Fibroblast of mammary gland (primary cell): ENCODE measurements at regions not wholly inside any gene's neighbourhood (a gene's known extent, or its start where the extent isn't known, plus 50 kb on each side); places are given as distances from the start of the nearest gene placed in this dataset.
A peak's percentile ranks its signal among the peaks of the same experiment; 100 is the strongest.
"Not testable (repeated sequence)": the region's sequence is repeated elsewhere in the genome, so short reads cannot be mapped to it uniquely, and the experiment has no call there.

Experiments used
- DNase-seq: peaks from one replicate; pipeline ENCODE4 v3.0.0-alpha.2; 2010; ENCODE audit warnings: low read depth
- H3K4me3 ChIP-seq: 2 replicates; pipeline ENCODE4 v1.5.1; 2011; ENCODE audit warnings: low read depth, mild to moderate bottlenecking, low read length, moderate library complexity; ENCODE audit not compliant: control insufficient read depth
- TF ChIP-seq, protein P1 (sequence below): conservative IDR thresholded peaks from 2 replicates; pipeline ENCODE4 v1.5.1; 2011; ENCODE audit warnings: low read depth, low read length, inconsistent platforms; ENCODE audit not compliant: control insufficient read depth, insufficient read depth

DNA sequence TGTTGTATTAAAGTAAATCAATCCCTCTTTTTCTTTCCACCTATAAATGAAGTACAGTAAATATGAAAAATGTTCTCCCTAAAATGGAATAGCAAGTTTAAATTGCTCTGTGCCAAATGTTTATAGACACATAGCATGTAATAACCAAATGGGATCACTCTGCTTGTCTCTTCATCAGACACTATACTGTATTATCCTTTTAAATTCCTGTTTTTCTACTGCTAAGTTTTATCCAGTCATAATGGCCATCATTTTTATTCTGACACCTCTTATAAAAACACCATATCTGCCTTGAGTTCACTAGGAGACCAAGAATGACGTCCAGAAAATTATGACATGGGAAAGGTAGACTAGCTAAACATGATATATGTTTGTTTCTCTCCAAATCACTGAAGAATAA lies 252.8 kb downstream of the CAAP1 start:
- no peak overlapping the region for H3K4me3 ChIP-seq
- TF ChIP-seq, protein P1, sequence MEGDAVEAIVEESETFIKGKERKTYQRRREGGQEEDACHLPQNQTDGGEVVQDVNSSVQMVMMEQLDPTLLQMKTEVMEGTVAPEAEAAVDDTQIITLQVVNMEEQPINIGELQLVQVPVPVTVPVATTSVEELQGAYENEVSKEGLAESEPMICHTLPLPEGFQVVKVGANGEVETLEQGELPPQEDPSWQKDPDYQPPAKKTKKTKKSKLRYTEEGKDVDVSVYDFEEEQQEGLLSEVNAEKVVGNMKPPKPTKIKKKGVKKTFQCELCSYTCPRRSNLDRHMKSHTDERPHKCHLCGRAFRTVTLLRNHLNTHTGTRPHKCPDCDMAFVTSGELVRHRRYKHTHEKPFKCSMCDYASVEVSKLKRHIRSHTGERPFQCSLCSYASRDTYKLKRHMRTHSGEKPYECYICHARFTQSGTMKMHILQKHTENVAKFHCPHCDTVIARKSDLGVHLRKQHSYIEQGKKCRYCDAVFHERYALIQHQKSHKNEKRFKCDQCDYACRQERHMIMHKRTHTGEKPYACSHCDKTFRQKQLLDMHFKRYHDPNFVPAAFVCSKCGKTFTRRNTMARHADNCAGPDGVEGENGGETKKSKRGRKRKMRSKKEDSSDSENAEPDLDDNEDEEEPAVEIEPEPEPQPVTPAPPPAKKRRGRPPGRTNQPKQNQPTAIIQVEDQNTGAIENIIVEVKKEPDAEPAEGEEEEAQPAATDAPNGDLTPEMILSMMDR: no peak
- no peak for DNase-seq

- DNase-seq: no peak
- no peak overlapping the region for H3K4me3 ChIP-seq
- TF ChIP-seq, protein P1: no peak
Observed at GRCh38 chr9:26637101-26637500, 255.5 kb downstream of the CAAP1 start.

DNA sequence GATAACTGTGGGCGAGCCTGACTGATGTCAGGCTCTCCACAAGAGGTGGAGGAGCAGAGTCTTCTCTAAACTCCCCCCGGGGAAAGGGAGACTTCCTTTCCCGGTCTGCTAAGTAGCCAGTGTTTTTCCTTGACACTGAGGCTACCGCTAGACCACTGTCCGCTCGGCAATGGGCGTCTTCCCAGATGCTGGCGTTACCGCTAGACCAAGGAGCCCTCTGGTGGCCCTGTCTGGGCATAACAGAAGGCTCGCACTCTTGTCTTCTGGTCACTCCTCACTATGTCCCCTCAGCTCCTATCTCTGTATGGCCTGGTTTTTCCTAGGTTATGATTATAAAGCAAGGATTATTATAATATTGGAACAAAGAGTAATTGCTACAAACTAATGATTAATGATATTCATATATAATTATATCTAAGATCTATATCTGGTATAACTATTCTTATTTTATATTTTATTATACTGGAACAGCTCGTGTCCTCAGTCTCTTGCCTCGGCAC lies 278.7 kb downstream of the CAAP1 start:
- TF ChIP-seq, protein P1: peak; percentile 12
- H3K4me3 ChIP-seq: not testable (repeated sequence)
- DNase-seq: peak; percentile 8

- TF ChIP-seq, protein P1: no peak
- no peak for DNase-seq
- no peak overlapping the region for H3K4me3 ChIP-seq
Observed at GRCh38 chr9:26612211-26612610, 280.4 kb downstream of the CAAP1 start.

DNA sequence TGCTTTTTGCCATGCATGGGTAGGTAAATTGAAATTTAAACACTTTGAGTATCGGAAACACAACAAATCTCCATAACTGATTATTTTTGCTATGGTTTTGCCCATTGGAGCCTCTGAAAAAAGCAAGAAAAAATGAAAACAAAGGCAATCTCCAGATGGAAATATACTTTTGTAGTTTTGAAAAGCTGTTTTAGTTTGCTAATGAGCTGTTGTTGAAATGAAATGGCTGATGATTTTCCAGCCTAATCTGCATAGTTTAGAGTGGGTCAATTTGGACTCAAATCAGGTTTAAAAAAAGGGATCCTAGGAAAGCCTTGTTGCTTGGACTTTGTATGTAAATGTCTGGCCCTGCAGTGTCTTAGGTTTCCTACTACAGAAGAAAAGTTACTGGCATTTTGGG lies 285.8 kb downstream of the CAAP1 start:
- no peak overlapping the region for H3K4me3 ChIP-seq
- TF ChIP-seq, protein P1: no peak
- no peak for DNase-seq

DNA sequence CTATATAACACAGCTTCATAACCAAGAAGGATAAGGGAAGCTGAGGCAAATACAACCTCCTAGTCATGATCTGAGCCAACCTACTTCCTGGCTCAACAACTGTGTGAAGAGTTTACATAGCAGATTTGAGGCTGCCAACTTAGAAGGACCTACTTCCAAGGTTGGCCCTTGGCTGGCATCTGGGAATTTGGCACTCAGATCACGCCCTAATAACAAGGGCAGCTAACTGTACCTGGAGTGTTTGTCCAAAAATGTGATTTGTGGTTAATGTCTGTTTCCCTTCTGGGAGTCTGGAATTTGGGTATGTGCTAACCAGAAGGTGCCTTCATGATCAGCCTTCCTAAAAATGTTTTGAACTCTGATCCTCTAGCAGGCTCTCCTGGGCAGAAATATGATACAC lies 287.2 kb downstream of the CAAP1 start:
- no peak for DNase-seq
- no peak overlapping the region for H3K4me3 ChIP-seq
- TF ChIP-seq, protein P1: no peak
